GM23248 (cell line): ENCODE measurements at regions not wholly inside any gene's neighbourhood (a gene's known extent, or its start where the extent isn't known, plus 50 kb on each side); places are given as distances from the start of the nearest gene placed in this dataset.

Experiments used
- DNase-seq: peaks from one replicate; pipeline ENCODE4 v3.0.0-alpha.2; 2015
- H2AFZ ChIP-seq: fragments of 200-600 bp; sonication (generic); 2 replicates; pipeline ENCODE4 v1.6.1; 2016; ENCODE audit warnings: antibody characterized with exemption
- H3F3A ChIP-seq: fragments of 200-600 bp; sonication (generic); 2 replicates; pipeline ENCODE4 v1.6.1; 2016; ENCODE audit warnings: mild to moderate bottlenecking, antibody characterized with exemption, mixed run types; ENCODE audit not compliant: insufficient read depth
- H3K27ac ChIP-seq: fragments of 200-600 bp; sonication (generic); 2 replicates; pipeline ENCODE4 v1.5.1; 2016; ENCODE audit warnings: mild to moderate bottlenecking
- H3K27me3 ChIP-seq: fragments of 200-600 bp; sonication (generic); replicated peaks from 2 replicates; pipeline ENCODE4 v1.6.1; 2016; ENCODE audit warnings: mild to moderate bottlenecking; ENCODE audit not compliant: insufficient read depth
- H3K36me3 ChIP-seq: fragments of 200-600 bp; sonication (generic); 2 replicates; pipeline ENCODE4 v1.6.1; 2016; ENCODE audit warnings: low read depth, mild to moderate bottlenecking
- H3K4me1 ChIP-seq: fragments of 200-600 bp; sonication (generic); 2 replicates; pipeline ENCODE4 v1.6.1; 2016; ENCODE audit warnings: mild to moderate bottlenecking; ENCODE audit not compliant: insufficient read depth
- H3K4me2 ChIP-seq: fragments of 200-600 bp; sonication (generic); one replicate; pipeline ENCODE4 v1.6.1; 2016; ENCODE audit warnings: mild to moderate bottlenecking; ENCODE audit not compliant: unreplicated experiment
- H3K4me3 ChIP-seq: fragments of 200-600 bp; sonication (generic); 2 replicates; pipeline ENCODE4 v1.5.1; 2016; ENCODE audit warnings: mild to moderate bottlenecking
- H3K79me2 ChIP-seq: fragments of 200-600 bp; sonication (generic); 2 replicates; pipeline ENCODE4 v1.6.1; 2016; ENCODE audit warnings: mild to moderate bottlenecking; ENCODE audit not compliant: insufficient read depth
- H3K9ac ChIP-seq: fragments of 200-600 bp; sonication (generic); 2 replicates; pipeline ENCODE4 v1.6.1; 2016; ENCODE audit warnings: mild to moderate bottlenecking
- H3K9me2 ChIP-seq: fragments of 200-600 bp; sonication (generic); 2 replicates; pipeline ENCODE4 v1.6.1; 2016; ENCODE audit warnings: mixed run types, mild to moderate bottlenecking, moderate library complexity; ENCODE audit not compliant: insufficient read depth
- H3K9me3 ChIP-seq: fragments of 200-600 bp; sonication (generic); one replicate; pipeline ENCODE4 v1.6.1; 2017; ENCODE audit warnings: low read depth
- H4K20me1 ChIP-seq: fragments of 200-600 bp; sonication (generic); 2 replicates; pipeline ENCODE4 v1.6.0; 2016; ENCODE audit not compliant: insufficient read depth
- EZH2 ChIP-seq: fragments of 200-600 bp; sonication (generic); IDR thresholded peaks from 2 replicates; pipeline ENCODE4 v1.6.1; 2018; ENCODE audit warnings: antibody characterized with exemption, mild to moderate bottlenecking; ENCODE audit not compliant: insufficient read depth, poor library complexity, severe bottlenecking
- EZH2phosphoT487 ChIP-seq: fragments of 200-600 bp; sonication (generic); IDR thresholded peaks from 2 replicates; pipeline ENCODE4 v1.6.1; 2018; ENCODE audit warnings: antibody characterized with exemption, moderate library complexity, mild to moderate bottlenecking, low read depth; ENCODE audit not compliant: insufficient read depth
- whole genome bisulfite sequencing, 2 experiments: methylation state at CpG; one replicate each; pipeline ENCODE4 v1.1.6; 2015 to 2017; ENCODE audit warnings: low lambda C conversion rate in 2 of 2, low coverage in 1 of 2; ENCODE audit errors: missing lambda C conversion rate in 2 of 2; 5-methylcytosine and 5-hydroxymethylcytosine counted together
- in situ Hi-C: fragments of 300-500 bp; cut with MboI; formaldehyde crosslinking; loops from 2 replicates; pipeline ENCODE4 v1.15.0; 2020

DNA sequence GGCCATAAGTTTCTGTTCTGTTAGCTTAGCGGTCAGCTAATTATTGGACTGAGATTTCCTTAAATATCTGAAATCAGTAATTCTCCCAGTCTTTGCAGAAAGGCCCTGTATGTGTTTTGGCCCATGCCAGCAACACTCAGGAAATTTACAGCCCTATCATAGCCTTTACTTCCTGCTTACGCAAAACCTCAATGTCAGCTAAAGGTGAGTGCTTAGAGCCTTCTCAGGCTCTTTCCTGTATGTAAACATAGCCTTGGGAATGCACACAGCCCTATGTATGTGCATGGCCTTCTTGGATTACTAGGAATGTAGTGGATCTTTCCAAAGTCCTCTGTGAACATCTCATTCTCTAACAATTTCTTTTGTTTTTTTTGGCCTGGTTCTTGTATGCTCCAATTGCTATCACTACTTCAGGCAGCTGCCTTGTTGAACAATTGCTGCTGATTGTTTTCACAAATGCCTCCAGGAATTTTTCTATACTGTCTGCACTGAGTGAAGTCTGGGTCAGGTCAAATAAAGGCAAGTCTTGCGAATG is 200.0 kb downstream of the PPP1R2C start:
- DNase-seq: no peak
- TF ChIP-seq EZH2: no peak
- no peak for TF ChIP-seq EZH2phosphoT487
- WGBS, 2 experiments: 58 to 61% methylated on average over 3 of the region's 3 CpGs

DNA sequence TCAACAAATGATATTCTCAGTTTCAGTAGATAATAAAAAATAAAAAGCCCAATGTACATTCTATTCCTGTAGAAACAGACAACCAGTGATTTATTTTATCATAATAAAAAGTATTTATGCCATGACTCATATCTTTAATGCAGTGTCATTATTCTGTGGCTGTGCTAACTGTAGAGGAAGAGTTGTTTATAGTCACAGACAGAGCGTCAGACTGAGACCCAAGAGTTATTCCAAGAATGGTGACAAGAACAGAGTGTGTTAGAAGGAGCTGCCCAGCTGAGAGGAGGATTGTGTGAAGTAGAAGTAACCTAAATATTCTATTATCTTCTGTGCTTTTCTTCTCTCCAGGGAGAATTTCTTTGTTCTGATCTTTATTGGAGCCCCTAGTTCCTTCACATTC is 210.7 kb downstream of the PPP1R2C start:
- WGBS, 2 experiments: 7 to 8% methylated on average over 1 of the region's 1 CpG
- H3K27me3 ChIP-seq: no peaks in the 10 kb centered on the region
- no peak overlapping the region for H3K4me2 ChIP-seq
- no peaks in the 10 kb centered on the region for H3K36me3 ChIP-seq
- no peaks in the 10 kb centered on the region for H3F3A ChIP-seq
- H3K9ac ChIP-seq: no peak overlapping the region
- H3K27ac ChIP-seq: no peak overlapping the region
- H3K79me2 ChIP-seq: no peaks in the 10 kb centered on the region
- H3K9me2 ChIP-seq: no peaks in the 10 kb centered on the region
- H3K4me3 ChIP-seq: no peak overlapping the region
- DNase-seq: peak; percentile 0
- TF ChIP-seq EZH2 (no peak), EZH2phosphoT487 (no peak)
- no peaks in the 10 kb centered on the region for H4K20me1 ChIP-seq
- H3K9me3 ChIP-seq: no peaks in the 10 kb centered on the region
- H2AFZ ChIP-seq: no peak overlapping the region
- H3K4me1 ChIP-seq: no peaks in the 10 kb centered on the region
- in situ Hi-C loops: no loop called here

More for the DNA sequence above, 200.0 kb downstream of the PPP1R2C start:
- Histone ChIP-seq H3K9me2 (no peaks in the 10 kb centered on the region), H3K9ac (no peak overlapping the region), H3K4me1 (no peaks in the 10 kb centered on the region), H3K27me3 (no peaks in the 10 kb centered on the region), H3K9me3 (no peaks in the 10 kb centered on the region), H3K27ac (no peak overlapping the region), H3K4me2 (no peak overlapping the region), H2AFZ (no peak overlapping the region), H4K20me1 (no peaks in the 10 kb centered on the region), H3K79me2 (no peaks in the 10 kb centered on the region), H3K4me3 (no peak overlapping the region), H3F3A (no peaks in the 10 kb centered on the region), H3K36me3 (no peaks in the 10 kb centered on the region)
- in situ Hi-C loops: no loop called here

DNA sequence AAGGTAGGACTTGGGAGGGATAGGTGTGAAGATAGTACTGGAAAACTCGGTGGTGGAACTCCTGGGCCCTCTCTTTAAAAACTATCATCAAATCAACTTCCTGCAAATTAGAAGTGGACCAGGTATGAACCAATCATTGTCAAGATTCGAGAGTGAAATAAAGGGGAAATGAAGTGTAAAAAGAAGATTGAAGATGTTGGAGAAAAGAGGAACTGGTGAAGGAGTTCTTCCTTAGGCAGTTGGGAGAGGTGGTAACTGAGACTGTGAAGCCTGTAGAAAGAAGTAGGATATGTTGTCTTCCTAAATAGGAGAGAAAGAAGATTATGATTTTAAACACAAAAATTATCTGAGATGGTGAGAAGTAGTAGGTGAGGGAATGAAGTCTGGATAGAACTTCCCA is 212.2 kb downstream of the PPP1R2C start:
- no peaks in the 10 kb centered on the region for H3K36me3 ChIP-seq

DNA sequence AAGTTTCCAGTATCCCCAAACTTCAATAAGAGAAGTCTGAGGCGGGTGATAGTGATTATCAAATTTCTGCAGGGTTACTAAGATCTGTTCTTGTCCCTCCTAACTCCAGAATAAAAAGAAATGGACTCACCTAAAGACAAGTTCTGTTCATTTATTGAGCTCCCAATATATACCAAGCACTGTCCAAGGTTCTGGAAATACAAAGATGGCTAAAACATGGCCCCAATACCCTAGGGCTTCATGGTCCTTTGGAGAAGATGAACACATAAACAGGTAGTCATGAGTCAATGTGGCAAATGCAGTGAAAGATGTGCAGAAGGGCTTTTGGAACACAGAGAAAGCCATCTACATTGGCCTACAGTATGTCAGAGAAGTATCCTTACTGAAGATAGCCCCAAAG is 231.2 kb downstream of the PPP1R2C start:
- in situ Hi-C loops: loop anchor here (25.0 kb wide), 1 partner anchor 759 kb away; no protein-coding TSS in a partner anchor
- TF ChIP-seq EZH2: no peak
- no peak for TF ChIP-seq EZH2phosphoT487

More for the DNA sequence above, 212.2 kb downstream of the PPP1R2C start:
- no peak for TF ChIP-seq EZH2phosphoT487
- TF ChIP-seq EZH2: no peak
- H3K4me2 ChIP-seq: no peak overlapping the region
- no peaks in the 10 kb centered on the region for H3K4me1 ChIP-seq
- no peaks in the 10 kb centered on the region for H4K20me1 ChIP-seq
- H3K9ac ChIP-seq: no peak overlapping the region
- in situ Hi-C loops: no loop called here
- 16 to 30% methylated on average over 2 of the region's 2 CpGs for WGBS, 2 experiments
- H2AFZ ChIP-seq: no peak overlapping the region
- no peak for DNase-seq
- H3K9me2 ChIP-seq: no peaks in the 10 kb centered on the region
- no peak overlapping the region for H3K27ac ChIP-seq
- no peaks in the 10 kb centered on the region for H3K79me2 ChIP-seq
- H3K4me3 ChIP-seq: no peak overlapping the region
- no peaks in the 10 kb centered on the region for H3K27me3 ChIP-seq
- H3F3A ChIP-seq: no peaks in the 10 kb centered on the region
- no peaks in the 10 kb centered on the region for H3K9me3 ChIP-seq

More for the DNA sequence above, 231.2 kb downstream of the PPP1R2C start:
- H3K4me2 ChIP-seq: no peak overlapping the region
- H3K9me2 ChIP-seq: no peaks in the 10 kb centered on the region
- H3F3A ChIP-seq: no peaks in the 10 kb centered on the region
- H2AFZ ChIP-seq: no peak overlapping the region
- no peak overlapping the region for H3K4me3 ChIP-seq
- H3K4me1 ChIP-seq: no peaks in the 10 kb centered on the region
- DNase-seq: no peak
- H4K20me1 ChIP-seq: no peaks in the 10 kb centered on the region
- no peaks in the 10 kb centered on the region for H3K79me2 ChIP-seq
- no peaks in the 10 kb centered on the region for H3K9me3 ChIP-seq
- H3K27ac ChIP-seq: no peak overlapping the region
- no peaks in the 10 kb centered on the region for H3K36me3 ChIP-seq
- no peak overlapping the region for H3K9ac ChIP-seq
- WGBS, 2 experiments: 0% methylated on average over 1 of the region's 1 CpG
- H3K27me3 ChIP-seq: no peaks in the 10 kb centered on the region
